BE2C (cell line): ENCODE measurements at regions not wholly inside any gene's neighbourhood (a gene's known extent, or its start where the extent isn't known, plus 50 kb on each side); places are given as distances from the start of the nearest gene placed in this dataset.

Experiments used
- DNase-seq: peaks from one replicate; pipeline ENCODE4 v3.0.0-alpha.2; 2020
- H3K27me3 ChIP-seq: fragments of 250-450 bp; sonication (Bioruptor Pico); 2 replicates; pipeline ENCODE4 v1.5.1; 2020; ENCODE audit warnings: mild to moderate bottlenecking
- H3K36me3 ChIP-seq: fragments of 250-450 bp; sonication (Bioruptor Pico); 2 replicates; pipeline ENCODE4 v1.5.1; 2020; ENCODE audit warnings: mild to moderate bottlenecking
- H3K4me1 ChIP-seq: fragments of 250-450 bp; sonication (Bioruptor Pico); 2 replicates; pipeline ENCODE4 v1.5.1; 2020
- H3K4me3 ChIP-seq: 2 replicates; pipeline ENCODE4 v1.5.1; 2011; ENCODE audit warnings: low read depth, low read length
- H3K9me3 ChIP-seq: fragments of 250-450 bp; sonication (Bioruptor Pico); 2 replicates; pipeline ENCODE4 v1.5.1; 2020
- TF ChIP-seq, protein P1 (sequence below): IDR thresholded peaks from 2 replicates; pipeline ENCODE4 v1.5.1; 2012; ENCODE audit warnings: mild to moderate bottlenecking, low read depth, low read length

DNA sequence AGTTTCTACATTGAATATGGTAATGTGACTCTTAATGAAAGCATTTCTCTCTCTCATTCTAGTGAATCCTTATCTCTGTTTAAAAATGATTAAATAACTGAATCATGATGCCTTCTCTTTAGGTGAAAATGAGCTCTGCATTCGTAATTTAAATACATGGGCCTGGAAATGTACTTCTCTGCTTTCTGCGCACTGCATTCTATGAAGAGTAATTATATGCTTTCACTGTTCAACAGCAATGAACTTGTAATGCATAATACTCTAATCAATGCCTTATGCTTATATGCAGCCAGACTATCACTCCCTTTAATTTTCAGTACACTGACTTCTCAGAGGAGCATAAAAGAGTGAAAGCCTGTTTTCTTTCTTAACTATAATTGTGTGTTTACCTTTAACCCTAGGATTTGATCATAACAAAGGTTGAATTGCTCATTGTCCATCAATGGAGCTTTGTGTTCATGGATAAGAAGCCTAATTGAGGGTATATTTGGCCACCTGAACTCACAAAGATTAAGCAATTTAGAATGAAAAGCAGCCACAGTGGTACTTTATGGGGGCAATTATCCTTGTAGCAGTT is 330.8 kb upstream of the PDZRN3 start:
- Histone ChIP-seq H3K36me3 (no peaks in the 10 kb centered on the region), H3K27me3 (no peaks in the 10 kb centered on the region), H3K4me3 (no peak overlapping the region), H3K4me1 (no peaks in the 10 kb centered on the region), H3K9me3 (no peaks in the 10 kb centered on the region)
- TF ChIP-seq, protein P1, sequence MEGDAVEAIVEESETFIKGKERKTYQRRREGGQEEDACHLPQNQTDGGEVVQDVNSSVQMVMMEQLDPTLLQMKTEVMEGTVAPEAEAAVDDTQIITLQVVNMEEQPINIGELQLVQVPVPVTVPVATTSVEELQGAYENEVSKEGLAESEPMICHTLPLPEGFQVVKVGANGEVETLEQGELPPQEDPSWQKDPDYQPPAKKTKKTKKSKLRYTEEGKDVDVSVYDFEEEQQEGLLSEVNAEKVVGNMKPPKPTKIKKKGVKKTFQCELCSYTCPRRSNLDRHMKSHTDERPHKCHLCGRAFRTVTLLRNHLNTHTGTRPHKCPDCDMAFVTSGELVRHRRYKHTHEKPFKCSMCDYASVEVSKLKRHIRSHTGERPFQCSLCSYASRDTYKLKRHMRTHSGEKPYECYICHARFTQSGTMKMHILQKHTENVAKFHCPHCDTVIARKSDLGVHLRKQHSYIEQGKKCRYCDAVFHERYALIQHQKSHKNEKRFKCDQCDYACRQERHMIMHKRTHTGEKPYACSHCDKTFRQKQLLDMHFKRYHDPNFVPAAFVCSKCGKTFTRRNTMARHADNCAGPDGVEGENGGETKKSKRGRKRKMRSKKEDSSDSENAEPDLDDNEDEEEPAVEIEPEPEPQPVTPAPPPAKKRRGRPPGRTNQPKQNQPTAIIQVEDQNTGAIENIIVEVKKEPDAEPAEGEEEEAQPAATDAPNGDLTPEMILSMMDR = no peak
- DNase-seq = no peak

DNA sequence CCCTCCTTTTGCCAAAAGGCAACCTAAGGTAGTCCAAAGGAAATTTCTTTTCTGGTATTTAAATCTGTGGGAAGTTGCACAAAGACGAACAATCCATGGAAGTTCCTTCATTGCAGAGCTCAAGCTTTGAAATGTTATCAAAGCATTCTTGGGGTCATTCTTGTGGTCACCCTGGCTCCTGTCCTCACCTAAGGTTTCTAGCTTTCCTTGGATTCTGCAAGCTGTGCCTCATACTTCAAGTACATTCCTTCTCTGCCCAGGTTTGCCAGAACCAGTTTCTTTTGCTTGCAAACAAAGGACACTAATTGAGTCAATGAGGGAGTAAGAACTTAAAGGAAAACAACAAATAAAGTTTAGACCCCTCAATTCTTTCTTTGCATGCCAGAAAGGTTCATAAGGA is 329.8 kb upstream of the PDZRN3 start:
- H3K4me1 ChIP-seq = no peaks in the 10 kb centered on the region
- H3K4me3 ChIP-seq = no peak overlapping the region
- DNase-seq = no peak
- H3K9me3 ChIP-seq = no peaks in the 10 kb centered on the region
- no peaks in the 10 kb centered on the region for H3K36me3 ChIP-seq
- no peaks in the 10 kb centered on the region for H3K27me3 ChIP-seq
- TF ChIP-seq, protein P1 = no peak

DNA sequence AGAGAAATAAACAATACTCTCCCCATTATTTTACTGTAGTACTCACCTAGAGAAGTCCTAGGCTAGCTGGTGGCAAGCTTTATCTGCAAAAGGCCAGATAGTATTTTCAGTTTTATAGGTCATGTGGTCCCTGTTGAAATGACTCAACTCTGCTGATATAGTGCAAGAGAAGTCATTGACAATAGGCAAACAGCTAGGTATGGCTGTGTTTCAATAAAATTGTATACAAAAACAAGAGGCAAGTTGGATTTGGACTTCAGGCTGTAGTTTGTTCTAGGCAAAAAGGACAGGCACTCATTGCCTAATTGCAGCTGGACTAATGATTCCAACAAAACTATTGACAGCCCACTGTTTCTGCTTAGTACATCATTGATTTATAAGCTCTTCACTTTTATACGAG is 328.0 kb upstream of the PDZRN3 start:
- Histone ChIP-seq H3K4me3 (no peak overlapping the region), H3K27me3 (no peaks in the 10 kb centered on the region), H3K36me3 (no peaks in the 10 kb centered on the region), H3K9me3 (no peaks in the 10 kb centered on the region), H3K4me1 (no peaks in the 10 kb centered on the region)
- no peak for DNase-seq
- TF ChIP-seq, protein P1 = no peak

DNA sequence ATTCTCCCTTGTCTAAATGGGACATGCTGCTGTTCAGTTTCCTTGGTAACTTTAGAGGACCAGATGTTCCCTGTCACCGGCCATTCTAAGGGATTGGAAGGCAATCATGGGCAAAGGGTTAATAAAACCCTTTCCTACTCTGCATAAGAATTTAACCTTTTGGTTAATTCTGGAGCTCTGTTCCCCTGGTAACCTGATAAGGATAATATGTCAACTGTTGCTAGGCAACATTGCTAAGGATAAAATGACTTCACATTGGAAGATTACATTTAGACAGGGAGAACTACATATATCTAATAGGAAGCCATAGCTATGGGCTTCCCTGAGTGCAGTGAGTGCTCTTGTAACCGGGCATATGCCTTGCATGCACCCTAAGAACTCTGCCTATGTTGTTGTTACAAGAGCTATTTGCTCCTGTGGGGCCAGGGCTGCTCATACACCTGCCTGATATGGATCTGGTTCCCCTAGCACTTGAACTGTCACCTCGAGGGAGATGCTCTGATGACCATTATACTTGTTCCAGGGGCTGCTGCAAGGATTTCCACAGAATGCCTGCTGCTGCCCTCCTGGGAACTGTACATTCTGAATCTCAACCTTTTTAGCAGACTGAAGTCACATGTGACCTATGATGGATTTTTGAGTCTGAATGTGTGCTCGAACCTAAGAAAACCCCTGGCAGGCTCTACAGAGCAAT is 326.3 kb upstream of the PDZRN3 start:
- H3K27me3 ChIP-seq = no peaks in the 10 kb centered on the region
- no peaks in the 10 kb centered on the region for H3K36me3 ChIP-seq
- H3K4me1 ChIP-seq = no peaks in the 10 kb centered on the region
- no peak for DNase-seq
- TF ChIP-seq, protein P1 = no peak
- H3K9me3 ChIP-seq = no peaks in the 10 kb centered on the region
- H3K4me3 ChIP-seq = no peak overlapping the region

DNA sequence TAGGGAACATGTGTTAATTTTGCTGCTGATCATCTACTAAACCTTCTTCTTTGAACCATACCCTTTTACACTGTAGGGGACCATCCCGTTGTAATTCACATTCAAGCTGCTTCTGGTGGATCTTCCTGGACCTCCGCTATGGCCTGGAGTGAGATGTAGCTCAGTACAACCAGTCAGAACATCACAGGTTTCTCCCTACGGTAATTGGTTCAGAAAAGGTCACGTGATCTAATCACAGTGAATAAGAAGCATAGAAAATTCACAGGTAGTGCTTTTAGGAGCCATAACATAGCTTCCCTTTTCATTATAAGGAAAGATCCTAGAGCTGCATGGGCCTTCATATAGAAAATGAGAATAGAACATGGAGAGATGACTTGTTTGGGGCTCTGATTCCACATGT is 320.8 kb upstream of the PDZRN3 start:
- no peak overlapping the region for H3K4me3 ChIP-seq
- no peak for DNase-seq
- H3K9me3 ChIP-seq = no peaks in the 10 kb centered on the region
- no peaks in the 10 kb centered on the region for H3K4me1 ChIP-seq
- TF ChIP-seq, protein P1 = no peak
- H3K36me3 ChIP-seq = no peaks in the 10 kb centered on the region
- H3K27me3 ChIP-seq = no peaks in the 10 kb centered on the region

DNA sequence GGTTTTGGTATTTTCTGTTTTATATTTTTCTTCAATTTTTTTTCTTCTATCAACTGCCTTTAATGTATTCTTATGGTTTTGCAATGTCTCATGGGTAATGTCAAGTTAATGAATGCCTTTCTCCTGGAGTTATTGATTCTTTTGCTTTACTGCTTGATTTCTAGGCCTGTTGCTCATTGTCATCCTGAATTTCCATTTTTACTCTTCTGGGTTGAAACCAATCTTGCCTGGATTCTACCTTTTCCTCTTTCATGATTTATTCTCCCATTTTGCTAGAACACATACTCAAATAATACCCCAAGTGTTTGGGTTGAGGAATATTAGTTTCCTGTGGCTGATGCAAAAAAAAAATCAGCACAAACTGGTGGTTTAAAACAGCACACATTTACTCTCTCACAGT is 315.2 kb upstream of the PDZRN3 start:
- Histone ChIP-seq H3K36me3 (no peaks in the 10 kb centered on the region), H3K27me3 (no peaks in the 10 kb centered on the region), H3K4me1 (no peaks in the 10 kb centered on the region), H3K9me3 (no peaks in the 10 kb centered on the region), H3K4me3 (no peak overlapping the region)
- TF ChIP-seq, protein P1 = no peak
- no peak for DNase-seq
